ENCODE measurements at regions not wholly inside any gene's neighbourhood (a gene's known extent, or its start where the extent isn't known, plus 50 kb on each side); places are given as distances from the start of the nearest gene placed in this dataset.

- Histone ChIP-seq H2AFZ (replicated peaks; ENCODE audit: low read length, poor library complexity) (no peak overlapping the region), H3K4ac (ENCODE audit: low read depth, low read length) (no peak overlapping the region), H2BK15ac (ENCODE audit: low read depth, low read length) (no peak overlapping the region), H2AK9ac (replicated peaks; ENCODE audit: low read depth, low read length, poor library complexity) (no peak overlapping the region), H3K14ac (replicated peaks; ENCODE audit: low read depth, low read length) (no peak overlapping the region), H2BK120ac (ENCODE audit: low read depth, low read length) (no peak overlapping the region), H3K9me1 (ENCODE audit: insufficient read depth, low read length) (no peaks in the 10 kb centered on the region; the same call in 1 of the 2 replicates), H2BK20ac (ENCODE audit: low read depth, low read length) (no peak overlapping the region), H4K8ac (ENCODE audit: low read depth in 2 of 2, low read length in 2 of 2) (no peak overlapping the region), H3K23ac (ENCODE audit: low read depth, low read length) (no peak overlapping the region), H3K4me3 (ENCODE audit: insufficient read depth, low read depth, low read length) (no peak overlapping the region), H3K27ac (ENCODE audit: insufficient read depth, low read length) (no peak overlapping the region), H3K4me1 (ENCODE audit: control insufficient read depth, insufficient read depth, low read length) (no peaks in the 10 kb centered on the region), H3K4me2 (ENCODE audit: low read depth, low read length) (no peak overlapping the region), H4K20me1 (ENCODE audit: insufficient read depth, low read length) (no peaks in the 10 kb centered on the region), H3K36me3 (ENCODE audit: control insufficient read depth, insufficient read depth, low read length) (no peaks in the 10 kb centered on the region), H4K91ac (ENCODE audit: insufficient read depth, low read depth, low read length) (no peak overlapping the region), H3K18ac (ENCODE audit: low read depth, low read length) (no peak overlapping the region), H2BK5ac (ENCODE audit: low read depth, low read length, poor library complexity, severe bottlenecking) (no peak overlapping the region), H3K9ac (ENCODE audit: low read depth, low read length) (no peak overlapping the region), H4K5ac (ENCODE audit: low read depth, low read length) (no peak overlapping the region), H3K9me3 (ENCODE audit: control insufficient read depth, insufficient read depth, low read length) (no peaks in the 10 kb centered on the region), H3K27me3 (ENCODE audit: control insufficient read depth, insufficient read depth, low read length) (no peaks in the 10 kb centered on the region), H3K79me1 (ENCODE audit: low read depth in 1 of 2, low read length in 2 of 2) (no peaks in the 10 kb centered on the region), H2AK5ac (ENCODE audit: low read depth, low read length) (no peak overlapping the region), H3K56ac (ENCODE audit: extremely low read depth, insufficient read depth, low read length) (no peak overlapping the region)
- CTCF ChIA-PET = no interaction called here
- ATAC-seq (ENCODE audit: low read depth) = no peak
- in situ Hi-C loops (cut with MboI; ENCODE audit: low sequenced_read_pairs) = no loop called here
- 100% methylated on average over 1 of the region's 5 CpGs; no CpG with 5 or more reads in 1 of the 2 experiments for WGBS, 2 experiments (ENCODE audit: extremely low coverage in 2 of 2, insufficient read length in 1 of 2)
- BruUV-seq (replicated peaks) = no TSS peak
- dilution Hi-C loops (cut with HindIII; ENCODE audit: low sequenced_read_pairs, unreplicated experiment) = no loop called here
- POLR2A ChIA-PET (ENCODE audit: unreplicated experiment) = no interaction called here
- intact Hi-C loops (cut with micrococcal nuclease) = no loop called here
- DNase-seq = no peak
- no peak for TF ChIP-seq BHLHE40 (IDR thresholded peaks at IDR 0.05; ENCODE audit: low read depth, low read length)
- TF ChIP-seq SMC3 (IDR thresholded peaks at IDR 0.05; ENCODE audit: low read depth, low read length) = no peak
- no peak for TF ChIP-seq MAZ (IDR thresholded peaks at IDR 0.05; ENCODE audit: borderline replicate concordance, low read depth, low read length)
- TF ChIP-seq CTCF (conservative IDR thresholded peaks at IDR 0.05; ENCODE audit: low read depth, low read length) = no peak
- no peak for TF ChIP-seq USF2 (IDR thresholded peaks at IDR 0.05; ENCODE audit: low read depth, low read length)
- TF ChIP-seq FOS (IDR thresholded peaks at IDR 0.05; ENCODE audit: low read depth, low read length) = no peak
- TF ChIP-seq NFE2L2 (IDR thresholded peaks at IDR 0.05; ENCODE audit: low read depth, low read length) = no peak
- TF ChIP-seq RAD21 (IDR thresholded peaks at IDR 0.05; ENCODE audit: low read length) = no peak
- TF ChIP-seq MXI1 (IDR thresholded peaks at IDR 0.05; ENCODE audit: borderline replicate concordance, low read depth, low read length) = no peak
- TF ChIP-seq CHD1 (IDR thresholded peaks at IDR 0.05; ENCODE audit: low read depth, low read length) = no peak
- TF ChIP-seq CEBPB (IDR thresholded peaks at IDR 0.05; ENCODE audit: low read depth, low read length) = no peak
Measured at GRCh38 chr5:87184605-87185004, 83.1 kb upstream of the RASA1 start.
